Upper lobe of right lung (tissue), 1 donor: ENCODE measurements at regions not wholly inside any gene's neighbourhood (a gene's known extent, or its start where the extent isn't known, plus 50 kb on each side); places are given as distances from the start of the nearest gene placed in this dataset.

Source experiments
- ATAC-seq: fragments of 200-7000 bp; cut with Tn5 transposase; one replicate; pipeline ENCODE4 v1.9.1; 2020; ENCODE audit warnings: mild to moderate bottlenecking, moderate library complexity
- DNase-seq: peaks from one replicate; pipeline ENCODE4 v3.0.0-alpha.2; 2020
- H3K27ac ChIP-seq: fragments of 200-600 bp; one replicate; pipeline ENCODE4 v1.8.0; 2022
- H3K27me3 ChIP-seq: fragments of 200-600 bp; one replicate; pipeline ENCODE4 v1.8.0; 2022; ENCODE audit warnings: mild to moderate bottlenecking
- H3K36me3 ChIP-seq: fragments of 200-600 bp; one replicate; pipeline ENCODE4 v1.8.0; 2022
- H3K4me1 ChIP-seq: fragments of 200-600 bp; one replicate; pipeline ENCODE4 v1.8.0; 2022
- H3K4me3 ChIP-seq: fragments of 200-600 bp; one replicate; pipeline ENCODE4 v1.8.0; 2022; ENCODE audit warnings: mild to moderate bottlenecking
- H3K9me3 ChIP-seq: fragments of 200-600 bp; one replicate; pipeline ENCODE4 v1.8.0; 2022
- intact Hi-C: fragments of 100-400 bp; cut with DNase I; formaldehyde crosslinking; loops from one replicate; pipeline ENCODE4 v1.11.0; 2022
- TF ChIP-seq, protein P1 (sequence below): fragments of 200-600 bp; IDR thresholded peaks from one replicate; pipeline ENCODE4 v1.8.0; 2022; ENCODE audit warnings: antibody characterized with exemption
- donor health status: DM: no; HTN: yes; CAD: no; lungs with severe emphysema.

- TF ChIP-seq, protein P1, sequence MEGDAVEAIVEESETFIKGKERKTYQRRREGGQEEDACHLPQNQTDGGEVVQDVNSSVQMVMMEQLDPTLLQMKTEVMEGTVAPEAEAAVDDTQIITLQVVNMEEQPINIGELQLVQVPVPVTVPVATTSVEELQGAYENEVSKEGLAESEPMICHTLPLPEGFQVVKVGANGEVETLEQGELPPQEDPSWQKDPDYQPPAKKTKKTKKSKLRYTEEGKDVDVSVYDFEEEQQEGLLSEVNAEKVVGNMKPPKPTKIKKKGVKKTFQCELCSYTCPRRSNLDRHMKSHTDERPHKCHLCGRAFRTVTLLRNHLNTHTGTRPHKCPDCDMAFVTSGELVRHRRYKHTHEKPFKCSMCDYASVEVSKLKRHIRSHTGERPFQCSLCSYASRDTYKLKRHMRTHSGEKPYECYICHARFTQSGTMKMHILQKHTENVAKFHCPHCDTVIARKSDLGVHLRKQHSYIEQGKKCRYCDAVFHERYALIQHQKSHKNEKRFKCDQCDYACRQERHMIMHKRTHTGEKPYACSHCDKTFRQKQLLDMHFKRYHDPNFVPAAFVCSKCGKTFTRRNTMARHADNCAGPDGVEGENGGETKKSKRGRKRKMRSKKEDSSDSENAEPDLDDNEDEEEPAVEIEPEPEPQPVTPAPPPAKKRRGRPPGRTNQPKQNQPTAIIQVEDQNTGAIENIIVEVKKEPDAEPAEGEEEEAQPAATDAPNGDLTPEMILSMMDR: no peak
- intact Hi-C loops: no loop called here
- Histone ChIP-seq H3K9me3 (no peaks in the 10 kb centered on the region), H3K36me3 (no peaks in the 10 kb centered on the region), H3K4me3 (no peak overlapping the region), H3K4me1 (no peaks in the 10 kb centered on the region), H3K27ac (no peak overlapping the region), H3K27me3 (no peaks in the 10 kb centered on the region)
- DNase-seq (no peak), ATAC-seq (peak; percentile 42)
These were observed 317.2 kb downstream of the DHX15 start for GRCh38 chr4:24266951-24267722.

DNA sequence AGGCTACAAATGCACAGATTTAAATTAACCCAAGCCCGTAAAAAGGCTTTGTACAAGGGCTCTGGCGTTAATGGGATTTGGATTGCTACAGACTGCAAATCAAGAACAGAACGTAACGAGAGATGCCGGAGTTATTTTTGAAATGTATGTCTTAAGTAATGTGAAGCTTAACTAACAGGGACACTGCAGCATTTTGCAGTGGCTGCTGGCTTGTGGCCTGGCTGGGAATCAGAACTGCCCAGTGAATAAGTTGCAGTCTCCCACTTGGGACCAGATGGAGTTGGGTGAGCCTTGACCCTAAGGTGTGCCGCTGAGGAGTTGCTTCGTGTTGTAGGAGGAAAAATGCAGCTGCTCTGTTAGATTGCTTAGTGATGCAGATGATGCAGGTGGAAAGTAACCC is 318.4 kb downstream of the DHX15 start:
- Histone ChIP-seq H3K9me3 (no peaks in the 10 kb centered on the region), H3K36me3 (no peaks in the 10 kb centered on the region), H3K27me3 (no peaks in the 10 kb centered on the region), H3K27ac (no peak overlapping the region), H3K4me3 (no peak overlapping the region), H3K4me1 (no peaks in the 10 kb centered on the region)
- no peak for DNase-seq
- TF ChIP-seq, protein P1: no peak
- intact Hi-C loops: no loop called here
- ATAC-seq: no peak

GRCh38 chr4:24262616-24263015 is 321.7 kb downstream of the DHX15 start:
- Histone ChIP-seq H3K4me1 (no peaks in the 10 kb centered on the region), H3K27ac (no peak overlapping the region), H3K36me3 (no peaks in the 10 kb centered on the region), H3K27me3 (no peaks in the 10 kb centered on the region), H3K9me3 (no peaks in the 10 kb centered on the region), H3K4me3 (no peak overlapping the region)
- TF ChIP-seq, protein P1: no peak
- ATAC-seq: no peak
- intact Hi-C loops: no loop called here
- no peak for DNase-seq

DNA sequence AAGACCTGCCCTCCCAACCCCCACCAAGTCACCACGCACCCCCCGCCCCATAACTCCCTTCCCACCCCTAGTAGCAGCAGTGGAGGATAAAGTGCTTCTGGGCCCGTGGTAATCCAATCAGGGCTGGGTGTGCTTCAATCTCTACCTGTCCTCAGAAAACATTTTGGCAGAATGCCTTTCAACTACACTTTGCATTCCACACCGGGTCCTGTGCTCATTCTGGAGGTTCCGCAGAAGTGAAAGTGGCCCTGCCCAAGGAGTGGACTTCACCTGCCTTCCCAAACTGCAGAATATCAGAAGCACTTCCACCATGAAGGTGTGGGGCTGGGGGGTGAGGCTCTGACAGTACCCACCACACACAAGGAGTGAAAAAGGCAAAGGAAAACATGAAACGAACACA is 322.3 kb downstream of the DHX15 start:
- peak; percentile 91 for ATAC-seq
- Histone ChIP-seq H3K36me3 (no peaks in the 10 kb centered on the region), H3K4me3 (no peak overlapping the region), H3K9me3 (no peaks in the 10 kb centered on the region), H3K27me3 (no peaks in the 10 kb centered on the region), H3K27ac (no peak overlapping the region), H3K4me1 (no peaks in the 10 kb centered on the region)
- DNase-seq: no peak
- intact Hi-C loops: no loop called here
- TF ChIP-seq, protein P1: no peak

GRCh38 chr4:24260923-24261564 is 323.3 kb downstream of the DHX15 start:
- H3K27ac ChIP-seq: no peak overlapping the region
- intact Hi-C loops: no loop called here
- H3K4me1 ChIP-seq: no peaks in the 10 kb centered on the region
- DNase-seq (no peak), ATAC-seq (peak; percentile 71)
- no peaks in the 10 kb centered on the region for H3K36me3 ChIP-seq
- no peaks in the 10 kb centered on the region for H3K27me3 ChIP-seq
- no peaks in the 10 kb centered on the region for H3K9me3 ChIP-seq
- H3K4me3 ChIP-seq: no peak overlapping the region
- TF ChIP-seq, protein P1: no peak
